ENCODE measurements at regions not wholly inside any gene's neighbourhood (a gene's known extent, or its start where the extent isn't known, plus 50 kb on each side); places are given as distances from the start of the nearest gene placed in this dataset.

- ChIA-PET POLR2A (no interaction called here), CTCF (no interaction called here)
- H3K9ac ChIP-seq (ENCODE audit: low read length), result no peak overlapping the region
- no peaks in the 10 kb centered on the region for H3K27me3 ChIP-seq (replicated peaks in 1 of 4; ENCODE audit: control extremely low read depth in 1 of 4, control insufficient read depth in 3 of 4, insufficient read depth in 4 of 4, low read length in 3 of 4)
- DNase-seq (no peak), ATAC-seq (ENCODE audit: low read depth) (no peak)
- no peaks in the 10 kb centered on the region for H3K4me1 ChIP-seq (ENCODE audit: control insufficient read depth in 2 of 2, insufficient read depth in 2 of 2, low read length in 2 of 2)
- no peaks in the 10 kb centered on the region for H3K79me2 ChIP-seq (ENCODE audit: control insufficient read depth, insufficient read depth, low read length)
- 67% methylated on average over 1 of the region's 3 CpGs for WGBS (ENCODE audit: insufficient coverage)
- H3K36me3 ChIP-seq (replicated peaks in 1 of 2; ENCODE audit: control extremely low read depth in 1 of 2, control insufficient read depth in 1 of 2, extremely low read depth in 1 of 2, insufficient read depth in 2 of 2, low read length in 1 of 2), result no peaks in the 10 kb centered on the region
- H3K4me3 ChIP-seq (ENCODE audit: control extremely low read depth in 1 of 5, extremely low read depth in 1 of 5, insufficient read depth in 1 of 5, low read depth in 2 of 5, low read length in 4 of 5), result no peak overlapping the region
- Mint-ChIP-seq H3K9me3 (ENCODE audit: insufficient read depth) (no peaks in the 10 kb centered on the region), H3K27me3 (no peaks in the 10 kb centered on the region), H3K4me1 (no peaks in the 10 kb centered on the region), H3K27ac (no peak overlapping the region), H3K4me3 (no peak overlapping the region)
- peaks cover 0 to 2% (median 0%) of the 10 kb centered on the region in 3 donors for H3K9me3 ChIP-seq (ENCODE audit: control extremely low read depth in 1 of 3, control insufficient read depth in 2 of 3, insufficient read depth in 1 of 3, low read length in 2 of 3)
- TF ChIP-seq EZH2 (IDR thresholded peaks at IDR 0.05; ENCODE audit: borderline replicate concordance, insufficient read depth, low read depth, low read length, poor library complexity, severe bottlenecking) (no peak), CTCF (IDR thresholded peaks at IDR 0.05) (no peak)
- no peaks in the 10 kb centered on the region for H4K20me1 ChIP-seq (ENCODE audit: control insufficient read depth, insufficient read depth, low read length, poor library complexity, severe bottlenecking)
- no peak overlapping the region for H3K4me2 ChIP-seq (replicated peaks; ENCODE audit: low read depth, low read length, poor library complexity, severe bottlenecking)
- no peak overlapping the region for H2AFZ ChIP-seq (ENCODE audit: insufficient read depth, low read depth, low read length, poor library complexity, severe bottlenecking)
- intact Hi-C loops (cut with micrococcal nuclease), result no loop called here
- no peak overlapping the region for H3K27ac ChIP-seq (ENCODE audit: low read length in 2 of 2)
Measured at GRCh38 chr3:180138871-180139270, 102.1 kb upstream of the PEX5L start.

GRCh38 chr3:180142041-180142440 is 105.3 kb upstream of the PEX5L start:
- 90% methylated on average over 2 of the region's 2 CpGs for WGBS (ENCODE audit: insufficient coverage)
- H3K36me3 ChIP-seq (replicated peaks in 1 of 2; ENCODE audit: control extremely low read depth in 1 of 2, control insufficient read depth in 1 of 2, extremely low read depth in 1 of 2, insufficient read depth in 2 of 2, low read length in 1 of 2), result no peaks in the 10 kb centered on the region
- no peaks in the 10 kb centered on the region for H4K20me1 ChIP-seq (ENCODE audit: control insufficient read depth, insufficient read depth, low read length, poor library complexity, severe bottlenecking)
- no peak overlapping the region for H3K27ac ChIP-seq (ENCODE audit: low read length in 2 of 2)
- DNase-seq (no peak), ATAC-seq (ENCODE audit: low read depth) (no peak)
- H3K4me1 ChIP-seq (ENCODE audit: control insufficient read depth in 2 of 2, insufficient read depth in 2 of 2, low read length in 2 of 2), result no peaks in the 10 kb centered on the region
- H2AFZ ChIP-seq (ENCODE audit: insufficient read depth, low read depth, low read length, poor library complexity, severe bottlenecking), result no peak overlapping the region
- Mint-ChIP-seq H3K4me3 (no peak overlapping the region), H3K4me1 (no peaks in the 10 kb centered on the region), H3K27me3 (no peaks in the 10 kb centered on the region), H3K27ac (no peak overlapping the region), H3K9me3 (ENCODE audit: insufficient read depth) (no peaks in the 10 kb centered on the region)
- no peak for TF ChIP-seq CTCF (IDR thresholded peaks at IDR 0.05)
- ChIA-PET POLR2A (no interaction called here), CTCF (no interaction called here)
- no peaks in the 10 kb centered on the region for H3K79me2 ChIP-seq (ENCODE audit: control insufficient read depth, insufficient read depth, low read length)
- no peak overlapping the region for H3K4me3 ChIP-seq (ENCODE audit: control extremely low read depth in 1 of 5, extremely low read depth in 1 of 5, insufficient read depth in 1 of 5, low read depth in 2 of 5, low read length in 4 of 5)
- no peak overlapping the region for H3K9ac ChIP-seq (ENCODE audit: low read length)
- no peaks in the 10 kb centered on the region for H3K27me3 ChIP-seq (replicated peaks in 1 of 4; ENCODE audit: control extremely low read depth in 1 of 4, control insufficient read depth in 3 of 4, insufficient read depth in 4 of 4, low read length in 3 of 4)
- peaks cover 0 to 2% (median 0%) of the 10 kb centered on the region in 3 donors for H3K9me3 ChIP-seq (ENCODE audit: control extremely low read depth in 1 of 3, control insufficient read depth in 2 of 3, insufficient read depth in 1 of 3, low read length in 2 of 3)
- intact Hi-C loops (cut with micrococcal nuclease), result no loop called here
- H3K4me2 ChIP-seq (replicated peaks; ENCODE audit: low read depth, low read length, poor library complexity, severe bottlenecking), result no peak overlapping the region
